ENCODE measurements at regions not wholly inside any gene's neighbourhood (a gene's known extent, or its start where the extent isn't known, plus 50 kb on each side); places are given as distances from the start of the nearest gene placed in this dataset.
"Not testable (repeated sequence)": the region's sequence is repeated elsewhere in the genome, so short reads cannot be mapped to it uniquely, and the experiment has no call there.

GRCh38 chr1:189803364-189803763, 674.3 kb downstream of the BRINP3 start:
- Histone ChIP-seq H3K9ac (ENCODE audit: insufficient read depth in 1 of 2, low read length in 2 of 2) (no peak overlapping the region), H3K4me3 (no peak overlapping the region), H3K27me3 (ENCODE audit: control insufficient read depth in 3 of 3, insufficient read depth in 3 of 3, low read length in 2 of 3) (no peaks in the 10 kb centered on the region), H3K9me3 (ENCODE audit: control insufficient read depth in 4 of 4, insufficient read depth in 3 of 4, low read length in 3 of 4) (no peaks in the 10 kb centered on the region), H3K4me1 (ENCODE audit: control insufficient read depth in 5 of 5, insufficient read depth in 5 of 5, low read length in 5 of 5) (no peaks in the 10 kb centered on the region), H3K27ac (ENCODE audit: low read depth in 1 of 2, low read length in 1 of 2) (no peak overlapping the region), H3K36me3 (ENCODE audit: control insufficient read depth in 4 of 4, insufficient read depth in 4 of 4, low read length in 4 of 4) (no peaks in the 10 kb centered on the region)
- DNase-seq: no peak
- no peak for ATAC-seq (ENCODE audit: insufficient read depth, low FRiP score)
- TF ChIP-seq, protein P1, sequence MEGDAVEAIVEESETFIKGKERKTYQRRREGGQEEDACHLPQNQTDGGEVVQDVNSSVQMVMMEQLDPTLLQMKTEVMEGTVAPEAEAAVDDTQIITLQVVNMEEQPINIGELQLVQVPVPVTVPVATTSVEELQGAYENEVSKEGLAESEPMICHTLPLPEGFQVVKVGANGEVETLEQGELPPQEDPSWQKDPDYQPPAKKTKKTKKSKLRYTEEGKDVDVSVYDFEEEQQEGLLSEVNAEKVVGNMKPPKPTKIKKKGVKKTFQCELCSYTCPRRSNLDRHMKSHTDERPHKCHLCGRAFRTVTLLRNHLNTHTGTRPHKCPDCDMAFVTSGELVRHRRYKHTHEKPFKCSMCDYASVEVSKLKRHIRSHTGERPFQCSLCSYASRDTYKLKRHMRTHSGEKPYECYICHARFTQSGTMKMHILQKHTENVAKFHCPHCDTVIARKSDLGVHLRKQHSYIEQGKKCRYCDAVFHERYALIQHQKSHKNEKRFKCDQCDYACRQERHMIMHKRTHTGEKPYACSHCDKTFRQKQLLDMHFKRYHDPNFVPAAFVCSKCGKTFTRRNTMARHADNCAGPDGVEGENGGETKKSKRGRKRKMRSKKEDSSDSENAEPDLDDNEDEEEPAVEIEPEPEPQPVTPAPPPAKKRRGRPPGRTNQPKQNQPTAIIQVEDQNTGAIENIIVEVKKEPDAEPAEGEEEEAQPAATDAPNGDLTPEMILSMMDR (IDR thresholded peaks at IDR 0.05; ENCODE audit: control extremely low read depth, extremely low read depth): no peak
- 44 to 63% methylated on average over 2 to 3 of the region's 3 CpGs for WGBS, 2 donors

DNA sequence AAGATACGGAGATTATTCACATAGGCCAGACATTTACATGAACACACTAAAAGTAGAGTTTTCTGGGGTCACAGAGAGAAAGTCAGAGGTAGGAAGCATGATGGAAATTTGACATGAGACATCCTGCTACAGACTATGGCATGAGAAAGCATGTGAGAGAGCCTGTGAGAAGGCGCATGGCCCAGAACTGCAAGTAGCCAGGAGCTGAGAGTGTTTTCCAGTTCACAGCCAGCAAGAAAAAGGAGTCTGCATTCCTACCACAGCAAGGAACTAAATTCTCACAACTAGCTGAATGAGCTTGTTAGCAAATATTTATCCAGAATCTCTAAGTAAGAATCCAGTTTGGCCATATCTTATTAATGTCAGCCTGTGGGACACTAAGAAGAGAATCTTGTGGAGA, 673.3 kb downstream of the BRINP3 start:
- TF ChIP-seq, protein P1 (IDR thresholded peaks at IDR 0.05; ENCODE audit: control extremely low read depth, extremely low read depth): no peak
- Histone ChIP-seq H3K4me1 (ENCODE audit: control insufficient read depth in 5 of 5, insufficient read depth in 5 of 5, low read length in 5 of 5) (no peaks in the 10 kb centered on the region), H3K36me3 (ENCODE audit: control insufficient read depth in 4 of 4, insufficient read depth in 4 of 4, low read length in 4 of 4) (no peaks in the 10 kb centered on the region), H3K9me3 (ENCODE audit: control insufficient read depth in 4 of 4, insufficient read depth in 3 of 4, low read length in 3 of 4) (no peaks in the 10 kb centered on the region), H3K27me3 (ENCODE audit: control insufficient read depth in 3 of 3, insufficient read depth in 3 of 3, low read length in 2 of 3) (no peaks in the 10 kb centered on the region), H3K9ac (ENCODE audit: insufficient read depth in 1 of 2, low read length in 2 of 2) (no peak overlapping the region), H3K27ac (ENCODE audit: low read depth in 1 of 2, low read length in 1 of 2) (no peak overlapping the region), H3K4me3 (no peak overlapping the region)
- WGBS, 2 donors: 87 to 88% methylated on average over 2 of the region's 2 CpGs
- ATAC-seq (ENCODE audit: insufficient read depth, low FRiP score) (no peak), DNase-seq (no peak)

- no peak for ATAC-seq (ENCODE audit: insufficient read depth, low FRiP score)
- WGBS, 2 donors: 52 to 71% methylated on average over 3 of the region's 3 CpGs
- DNase-seq: no peak
- Histone ChIP-seq H3K27ac (ENCODE audit: low read depth in 1 of 2, low read length in 1 of 2) (no peak overlapping the region), H3K9ac (ENCODE audit: insufficient read depth in 1 of 2, low read length in 2 of 2) (no peak overlapping the region), H3K9me3 (ENCODE audit: control insufficient read depth in 4 of 4, insufficient read depth in 3 of 4, low read length in 3 of 4) (no peaks in the 10 kb centered on the region), H3K27me3 (ENCODE audit: control insufficient read depth in 3 of 3, insufficient read depth in 3 of 3, low read length in 2 of 3) (no peaks in the 10 kb centered on the region), H3K4me1 (ENCODE audit: control insufficient read depth in 5 of 5, insufficient read depth in 5 of 5, low read length in 5 of 5) (no peaks in the 10 kb centered on the region), H3K4me3 (no peak overlapping the region), H3K36me3 (ENCODE audit: control insufficient read depth in 4 of 4, insufficient read depth in 4 of 4, low read length in 4 of 4) (no peaks in the 10 kb centered on the region)
- TF ChIP-seq, protein P1 (IDR thresholded peaks at IDR 0.05; ENCODE audit: control extremely low read depth, extremely low read depth): no peak
Measured at GRCh38 chr1:189805735-189806134, 671.9 kb downstream of the BRINP3 start.

GRCh38 chr1:189810639-189811038, 667.0 kb downstream of the BRINP3 start:
- H3K27me3 ChIP-seq (ENCODE audit: control insufficient read depth in 3 of 3, insufficient read depth in 3 of 3, low read length in 2 of 3); H3K27ac ChIP-seq (ENCODE audit: low read depth in 1 of 2, low read length in 1 of 2); H3K9me3 ChIP-seq (ENCODE audit: control insufficient read depth in 4 of 4, insufficient read depth in 3 of 4, low read length in 3 of 4); H3K36me3 ChIP-seq (ENCODE audit: control insufficient read depth in 4 of 4, insufficient read depth in 4 of 4, low read length in 4 of 4); H3K4me1 ChIP-seq (ENCODE audit: control insufficient read depth in 5 of 5, insufficient read depth in 5 of 5, low read length in 5 of 5); DNase-seq; ATAC-seq (ENCODE audit: insufficient read depth, low FRiP score); H3K4me3 ChIP-seq; H3K9ac ChIP-seq (ENCODE audit: insufficient read depth in 1 of 2, low read length in 2 of 2): not testable (repeated sequence)
- WGBS, 2 donors: 89 to 95% methylated on average over 10 of the region's 10 CpGs
